ENCODE measurements at regions not wholly inside any gene's neighbourhood (a gene's known extent, or its start where the extent isn't known, plus 50 kb on each side); places are given as distances from the start of the nearest gene placed in this dataset.

GRCh38 chr13:56986121-56986520 is 154.6 kb upstream of the PRR20A start:
- TF ChIP-seq CTCF (conservative IDR thresholded peaks at IDR 0.05 in 1 of 2, IDR thresholded peaks at IDR 0.05 in 1 of 2; ENCODE audit: low read depth in 1 of 2, low read length in 2 of 2) (no peak), EZH2 (IDR thresholded peaks at IDR 0.05; ENCODE audit: low read length, missing control alignments) (no peak)
